ENCODE measurements at regions not wholly inside any gene's neighbourhood (a gene's known extent, or its start where the extent isn't known, plus 50 kb on each side); places are given as distances from the start of the nearest gene placed in this dataset.

DNA sequence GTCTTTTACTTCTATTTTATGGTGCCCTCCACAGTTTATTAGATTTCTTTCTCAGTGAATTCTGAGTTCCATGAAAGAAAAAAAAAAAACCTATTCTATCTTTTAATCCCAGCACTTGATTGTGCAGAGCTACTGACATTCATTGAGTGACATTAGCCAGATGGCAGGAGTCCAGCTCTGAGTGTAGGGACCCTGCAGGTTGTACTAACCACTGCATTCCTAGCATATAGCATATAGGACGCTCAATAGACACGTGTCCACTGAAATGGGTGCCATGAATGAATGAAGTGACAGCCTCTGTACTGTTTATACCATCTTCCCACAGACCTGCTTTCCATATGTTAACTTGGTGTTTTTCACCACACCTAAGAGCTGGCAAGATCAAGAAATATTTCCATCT is 206.3 kb downstream of the RAP2A start:
- TF ChIP-seq, protein P1, sequence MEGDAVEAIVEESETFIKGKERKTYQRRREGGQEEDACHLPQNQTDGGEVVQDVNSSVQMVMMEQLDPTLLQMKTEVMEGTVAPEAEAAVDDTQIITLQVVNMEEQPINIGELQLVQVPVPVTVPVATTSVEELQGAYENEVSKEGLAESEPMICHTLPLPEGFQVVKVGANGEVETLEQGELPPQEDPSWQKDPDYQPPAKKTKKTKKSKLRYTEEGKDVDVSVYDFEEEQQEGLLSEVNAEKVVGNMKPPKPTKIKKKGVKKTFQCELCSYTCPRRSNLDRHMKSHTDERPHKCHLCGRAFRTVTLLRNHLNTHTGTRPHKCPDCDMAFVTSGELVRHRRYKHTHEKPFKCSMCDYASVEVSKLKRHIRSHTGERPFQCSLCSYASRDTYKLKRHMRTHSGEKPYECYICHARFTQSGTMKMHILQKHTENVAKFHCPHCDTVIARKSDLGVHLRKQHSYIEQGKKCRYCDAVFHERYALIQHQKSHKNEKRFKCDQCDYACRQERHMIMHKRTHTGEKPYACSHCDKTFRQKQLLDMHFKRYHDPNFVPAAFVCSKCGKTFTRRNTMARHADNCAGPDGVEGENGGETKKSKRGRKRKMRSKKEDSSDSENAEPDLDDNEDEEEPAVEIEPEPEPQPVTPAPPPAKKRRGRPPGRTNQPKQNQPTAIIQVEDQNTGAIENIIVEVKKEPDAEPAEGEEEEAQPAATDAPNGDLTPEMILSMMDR (IDR thresholded peaks at IDR 0.05; ENCODE audit: insufficient read depth, low read depth, low read length, missing control alignments) = no peak
- DNase-seq (ENCODE audit: low read depth) = no peak
- no peak overlapping the region for H3K4me3 ChIP-seq (ENCODE audit: low read length)

DNA sequence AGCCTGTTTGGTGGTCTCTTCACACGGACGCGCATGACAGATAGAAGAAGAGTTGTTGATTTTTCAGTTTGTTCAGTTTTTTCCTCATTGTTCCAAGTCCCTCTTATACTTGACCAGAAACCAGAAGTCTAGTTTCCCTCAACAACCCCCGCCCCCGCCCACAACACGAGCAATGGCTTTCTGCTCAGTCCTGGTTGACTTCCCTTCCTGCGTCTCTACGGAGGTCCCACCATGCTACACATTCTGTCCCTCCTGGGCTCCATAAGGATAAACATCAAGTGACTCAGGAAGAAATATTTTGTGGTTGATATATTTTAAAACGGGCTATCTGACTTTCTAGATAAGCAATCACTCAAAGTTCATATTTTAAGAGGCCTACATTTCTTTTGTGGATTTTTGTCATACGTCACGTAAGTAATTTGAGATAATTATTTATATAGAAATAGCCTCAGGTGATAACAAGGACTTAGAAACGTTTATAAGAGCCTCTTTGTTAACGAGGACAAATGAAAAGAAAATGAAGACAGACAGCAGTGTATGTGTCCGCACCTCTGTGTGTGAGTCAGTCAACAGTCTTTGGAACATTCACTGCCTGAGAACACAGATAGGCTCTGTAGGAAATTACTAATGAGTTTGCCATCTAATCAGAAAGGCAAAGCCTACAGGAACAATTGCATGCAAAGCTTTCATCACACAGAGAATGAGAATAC is 214.4 kb downstream of the RAP2A start:
- DNase-seq (ENCODE audit: low read depth) = peak; percentile 84
- no peak overlapping the region for H3K4me3 ChIP-seq (ENCODE audit: low read length)
- TF ChIP-seq, protein P1 (IDR thresholded peaks at IDR 0.05; ENCODE audit: insufficient read depth, low read depth, low read length, missing control alignments) = no peak

DNA sequence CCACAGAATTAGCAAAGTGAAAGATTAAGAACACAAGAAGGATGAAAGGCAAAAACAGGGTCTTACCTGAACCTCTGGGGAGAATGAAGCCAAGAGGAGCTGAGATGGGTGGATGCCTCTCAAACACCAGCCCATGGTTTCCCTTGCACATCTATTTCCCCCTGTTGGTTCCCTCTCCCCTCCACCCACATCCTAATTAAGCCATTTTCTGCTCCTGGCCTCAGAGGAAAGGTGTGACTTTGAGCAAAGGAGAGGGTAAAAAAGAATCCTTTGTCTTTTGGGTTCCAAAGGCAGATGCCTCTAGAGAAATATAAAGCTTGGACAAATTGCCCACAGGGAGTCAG is 214.9 kb downstream of the RAP2A start:
- H3K4me3 ChIP-seq (ENCODE audit: low read length) = no peak overlapping the region
- TF ChIP-seq, protein P1 (IDR thresholded peaks at IDR 0.05; ENCODE audit: insufficient read depth, low read depth, low read length, missing control alignments) = no peak
- no peak for DNase-seq (ENCODE audit: low read depth)

DNA sequence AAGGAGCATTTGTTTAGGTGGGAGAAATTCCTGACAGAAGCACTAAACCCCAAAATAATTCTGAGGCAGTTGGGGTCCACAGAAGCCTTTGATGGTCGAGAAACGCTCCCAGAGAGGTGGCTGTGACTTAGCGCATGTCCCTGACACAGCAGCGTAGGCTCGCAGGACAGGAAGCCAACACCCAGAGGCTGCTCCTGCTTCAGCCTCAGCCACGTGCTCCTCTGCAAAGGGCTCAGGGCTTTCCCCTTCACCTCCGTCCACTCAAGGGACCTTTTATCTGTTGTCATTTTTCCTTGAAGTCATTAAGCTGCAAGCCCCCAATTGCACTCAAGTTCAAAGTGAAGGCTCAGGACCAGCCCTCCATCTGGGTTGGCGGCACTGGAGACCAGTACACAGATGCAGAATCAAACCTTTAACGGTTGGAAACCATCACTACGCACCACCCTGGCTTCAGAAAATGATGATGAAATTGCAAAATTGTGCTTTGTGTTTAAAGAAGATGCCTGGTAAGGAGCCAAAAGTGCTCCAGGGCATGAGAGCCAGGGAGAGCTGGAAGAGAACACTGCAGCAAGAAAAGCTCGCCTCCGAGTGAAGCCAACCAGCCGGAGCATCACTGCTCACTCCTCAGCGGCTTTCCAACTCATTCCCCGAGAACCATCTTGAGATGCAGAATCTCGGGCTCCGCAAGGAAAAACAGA is 219.6 kb downstream of the RAP2A start:
- H3K4me3 ChIP-seq (ENCODE audit: low read length) = no peak overlapping the region
- TF ChIP-seq, protein P1 (IDR thresholded peaks at IDR 0.05; ENCODE audit: insufficient read depth, low read depth, low read length, missing control alignments) = no peak
- DNase-seq (ENCODE audit: low read depth) = peak; percentile 77

DNA sequence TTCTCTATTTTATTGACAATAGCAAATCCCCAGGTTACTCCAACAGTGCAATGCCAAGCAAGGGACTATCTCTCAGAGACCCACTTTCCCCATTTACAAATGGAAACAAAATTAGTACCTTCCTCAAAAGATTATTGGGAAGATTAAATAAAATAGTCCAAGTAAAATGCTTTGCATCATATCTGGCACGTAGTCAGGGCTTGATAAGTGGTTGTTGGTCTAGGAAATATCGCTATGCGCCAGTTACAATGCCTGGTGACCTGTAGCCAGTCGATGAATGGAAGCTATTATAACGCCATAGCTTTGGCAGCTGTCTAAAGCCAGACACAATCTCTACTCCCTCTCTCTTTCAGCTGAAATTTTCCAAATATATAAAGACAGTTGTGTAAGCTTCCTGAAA is 220.3 kb downstream of the RAP2A start:
- TF ChIP-seq, protein P1 (IDR thresholded peaks at IDR 0.05; ENCODE audit: insufficient read depth, low read depth, low read length, missing control alignments) = no peak
- no peak overlapping the region for H3K4me3 ChIP-seq (ENCODE audit: low read length)
- no peak for DNase-seq (ENCODE audit: low read depth)

DNA sequence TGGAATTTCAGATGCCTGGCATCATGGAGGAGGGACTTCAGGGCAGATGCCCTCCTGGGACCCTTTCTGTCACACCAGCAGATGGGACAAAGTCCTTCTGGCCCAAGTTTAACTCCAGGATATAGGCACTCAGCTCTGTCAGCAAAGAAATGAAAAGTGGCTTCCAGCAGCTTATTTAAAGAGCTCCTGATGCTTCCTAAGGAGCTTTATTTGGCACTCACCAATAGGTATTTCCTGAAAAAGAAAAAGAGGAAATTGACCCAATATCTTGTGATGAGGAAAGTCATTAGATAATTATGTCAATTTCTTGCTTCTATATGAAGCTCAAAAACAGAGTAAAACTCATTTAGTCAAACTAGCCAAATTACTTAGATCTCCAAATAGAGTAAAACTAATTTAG is 224.6 kb downstream of the RAP2A start:
- no peak overlapping the region for H3K4me3 ChIP-seq (ENCODE audit: low read length)
- DNase-seq (ENCODE audit: low read depth) = no peak
- TF ChIP-seq, protein P1 (IDR thresholded peaks at IDR 0.05; ENCODE audit: insufficient read depth, low read depth, low read length, missing control alignments) = no peak

DNA sequence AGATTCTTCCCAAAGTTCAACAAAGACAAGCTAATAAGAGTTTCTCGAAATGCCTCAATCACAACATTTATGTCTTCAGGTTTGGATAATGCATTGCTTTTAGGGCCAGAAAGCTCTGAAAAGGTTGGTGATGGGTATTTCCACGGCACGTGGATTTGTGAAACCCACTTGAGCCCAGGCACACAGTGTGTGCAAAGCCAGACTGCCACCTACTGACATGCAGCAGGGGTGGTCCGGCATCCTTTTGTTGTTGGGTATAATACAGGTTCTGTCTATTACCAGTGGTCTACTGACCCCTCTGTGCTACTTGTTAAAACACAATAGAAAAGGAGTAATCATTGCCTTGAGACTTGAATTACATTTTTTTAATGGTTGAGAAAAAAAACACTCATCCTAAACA is 225.6 kb downstream of the RAP2A start:
- no peak for DNase-seq (ENCODE audit: low read depth)
- H3K4me3 ChIP-seq (ENCODE audit: low read length) = no peak overlapping the region
- TF ChIP-seq, protein P1 (IDR thresholded peaks at IDR 0.05; ENCODE audit: insufficient read depth, low read depth, low read length, missing control alignments) = peak; percentile 12

Measured in epithelial cell of esophagus (primary cell).